H1 (cell line): ENCODE measurements at regions not wholly inside any gene's neighbourhood (a gene's known extent, or its start where the extent isn't known, plus 50 kb on each side); places are given as distances from the start of the nearest gene placed in this dataset.

Experiments used
- CTCF ChIA-PET: fragments of 300-600 bp; sonication (Branson Sonifier 250); formaldehyde crosslinking; loops from one replicate; lab custom pipeline; 2021; ENCODE audit not compliant: partially characterized antibody; lab: Charles Lee
- POLR2A ChIA-PET: fragments of 300-600 bp; sonication (Branson Sonifier 250); formaldehyde crosslinking; loops from one replicate; lab custom pipeline; 2021; ENCODE audit warnings: inconsistent platforms; ENCODE audit not compliant: partially characterized antibody; lab: Charles Lee
- DNase-seq, 2 experiments: peaks; one replicate each; pipeline versions ENCODE4 v3.0.0 to v3.0.0-alpha.2; 2010 to 2022; ENCODE audit warnings: low spot score in 2 of 2, low read depth in 1 of 2, mixed read lengths in 1 of 2
- FAIRE-seq: peaks from 2 replicates; lab custom pipeline; 2011; peaks lifted over from hg19 to GRCh38; lab: Jason Lieb, UNC
- H2AFZ ChIP-seq: 2 replicates; pipeline ENCODE4 v1.8.1; 2012; ENCODE audit warnings: low read length, inconsistent platforms
- H2AK5ac ChIP-seq: 2 replicates; pipeline ENCODE4 v1.6.1; 2013; ENCODE audit warnings: low read depth, low read length
- H2BK120ac ChIP-seq: replicated peaks from 2 replicates; pipeline ENCODE3; 2013; ENCODE audit warnings: low read depth, low read length, inconsistent platforms
- H2BK12ac ChIP-seq: 2 replicates; pipeline ENCODE4 v1.6.1; 2013; ENCODE audit warnings: low read depth, low read length
- H2BK15ac ChIP-seq: 2 replicates; pipeline ENCODE4 v1.6.1; 2013; ENCODE audit warnings: low read length
- H2BK20ac ChIP-seq: 2 replicates; pipeline ENCODE4 v1.6.1; 2013; ENCODE audit warnings: low read length
- H2BK5ac ChIP-seq: 2 replicates; pipeline ENCODE4 v1.6.1; 2013; ENCODE audit warnings: low read depth, low read length
- H3K14ac ChIP-seq: 2 replicates; pipeline ENCODE4 v1.6.1; 2013; ENCODE audit warnings: inconsistent platforms; ENCODE audit not compliant: insufficient read length
- H3K18ac ChIP-seq: 2 replicates; pipeline ENCODE4 v1.6.1; 2013; ENCODE audit warnings: low read length; ENCODE audit errors: extremely low read depth
- H3K23ac ChIP-seq: 2 replicates; pipeline ENCODE4 v1.6.1; 2013; ENCODE audit warnings: inconsistent platforms; ENCODE audit not compliant: insufficient read length
- H3K23me2 ChIP-seq: 2 replicates; pipeline ENCODE4 v1.6.1; 2013; ENCODE audit warnings: low read depth, low read length
- H3K27ac ChIP-seq: 2 replicates; pipeline ENCODE4 v1.6.1; 2011; ENCODE audit warnings: low read depth, low read length, inconsistent platforms
- H3K27me3 ChIP-seq, 4 experiments: replicated peaks in 1 of 4; 1 replicate in 1 of 4; 2 replicates in 3 of 4; pipeline versions ENCODE4 v1.6.1 to v1.8.1; 2011 to 2013; ENCODE audit warnings: low read length in 3 of 4, mild to moderate bottlenecking in 3 of 4, inconsistent platforms in 2 of 4, mixed read lengths in 2 of 4, moderate library complexity in 1 of 4; ENCODE audit not compliant: control insufficient read depth in 3 of 4, insufficient read depth in 3 of 4; ENCODE audit errors: extremely low read depth in 1 of 4
- H3K36me3 ChIP-seq, 4 experiments: 2 replicates each; pipeline versions ENCODE4 v1.6.1 to v1.8.1; 2011 to 2013; ENCODE audit warnings: mild to moderate bottlenecking in 4 of 4, low read length in 3 of 4, moderate library complexity in 2 of 4, control low read depth in 1 of 4, inconsistent platforms in 1 of 4; ENCODE audit not compliant: insufficient read depth in 4 of 4, control insufficient read depth in 2 of 4
- H3K4ac ChIP-seq: replicated peaks from 2 replicates; pipeline ENCODE3; 2013; ENCODE audit warnings: low read length, low read depth, mixed read lengths, inconsistent platforms; ENCODE audit not compliant: insufficient read length
- H3K4me1 ChIP-seq, 4 experiments: replicated peaks in 1 of 4; 1 replicate in 1 of 4; 2 replicates in 3 of 4; pipeline versions ENCODE4 v1.6.1 to v1.8.1; 2011 to 2013; ENCODE audit warnings: low read length in 3 of 4, inconsistent platforms in 2 of 4, mixed read lengths in 1 of 4; ENCODE audit not compliant: insufficient read depth in 4 of 4, control insufficient read depth in 3 of 4
- H3K4me2 ChIP-seq, 2 experiments: 2 replicates each; pipeline versions ENCODE4 v1.6.1 to v1.8.1; 2011 to 2013; ENCODE audit warnings: low read depth in 2 of 2, low read length in 2 of 2, control low read depth in 1 of 2, inconsistent platforms in 1 of 2, mild to moderate bottlenecking in 1 of 2; ENCODE audit not compliant: insufficient read depth in 1 of 2
- H3K4me3 ChIP-seq, 4 experiments: fragments of 200-600, 300-600 bp in 1 of 4; sonication (generic), shearing (Covaris generic), sonication (Bioruptor Twin) in 1 of 4; 2 replicates each; pipeline versions ENCODE4 v1.5.1 to v1.8.1; 2011 to 2016; ENCODE audit warnings: low read length in 4 of 4, low read depth in 3 of 4, control low read depth in 2 of 4, inconsistent platforms in 2 of 4, mild to moderate bottlenecking in 2 of 4, mixed read lengths in 1 of 4, moderate library complexity in 1 of 4; ENCODE audit not compliant: insufficient read depth in 2 of 4; ENCODE audit errors: extremely low read depth in 1 of 4
- H3K56ac ChIP-seq: replicated peaks from 2 replicates; pipeline ENCODE3; 2013; ENCODE audit warnings: low read depth, mild to moderate bottlenecking, mixed read lengths, low read length, inconsistent platforms; ENCODE audit not compliant: insufficient read length
- H3K79me1 ChIP-seq: 2 replicates; pipeline ENCODE4 v1.6.1; 2013; ENCODE audit warnings: low read depth, low read length, control low read depth
- H3K79me2 ChIP-seq, 2 experiments: 2 replicates each; pipeline versions ENCODE4 v1.6.1 to v1.8.1; 2012 to 2013; ENCODE audit warnings: low read length in 2 of 2, mild to moderate bottlenecking in 2 of 2, inconsistent platforms in 1 of 2; ENCODE audit not compliant: insufficient read depth in 2 of 2, control insufficient read depth in 1 of 2
- H3K9ac ChIP-seq, 4 experiments: replicated peaks in 1 of 4; 1 replicate in 1 of 4; 2 replicates in 3 of 4; pipeline versions ENCODE4 v1.6.1 to v1.8.1; 2011 to 2013; ENCODE audit warnings: low read depth in 3 of 4, low read length in 3 of 4, control low read depth in 2 of 4, mild to moderate bottlenecking in 2 of 4, moderate library complexity in 2 of 4, inconsistent platforms in 1 of 4; ENCODE audit errors: extremely low read depth in 1 of 4
- H3K9me3 ChIP-seq, 2 experiments: 2 replicates each; pipeline versions ENCODE4 v1.6.1 to v1.8.1; 2012 to 2013; ENCODE audit warnings: mild to moderate bottlenecking in 2 of 2, moderate library complexity in 2 of 2, control low read depth in 1 of 2, inconsistent platforms in 1 of 2, low read depth in 1 of 2, low read length in 1 of 2, mixed read lengths in 1 of 2; ENCODE audit not compliant: insufficient read depth in 2 of 2
- H4K20me1 ChIP-seq, 2 experiments: replicated peaks in 1 of 2; 2 replicates each; pipeline versions ENCODE3 to v1.8.1; 2011 to 2013; ENCODE audit warnings: inconsistent platforms in 2 of 2, low read length in 2 of 2, mild to moderate bottlenecking in 1 of 2; ENCODE audit not compliant: insufficient read depth in 2 of 2, control insufficient read depth in 1 of 2
- H4K5ac ChIP-seq: 2 replicates; pipeline ENCODE4 v1.6.1; 2013; ENCODE audit warnings: low read length, low read depth, mixed read lengths, inconsistent platforms; ENCODE audit not compliant: insufficient read length
- H4K8ac ChIP-seq: 2 replicates; pipeline ENCODE4 v1.8.0; 2013; ENCODE audit warnings: mild to moderate bottlenecking, moderate library complexity, low read length, inconsistent platforms; ENCODE audit not compliant: insufficient read depth; ENCODE audit errors: extremely low read depth
- H4K91ac ChIP-seq: replicated peaks from 2 replicates; pipeline ENCODE3; 2013; ENCODE audit warnings: low read length, mixed read lengths, inconsistent platforms; ENCODE audit not compliant: insufficient read length
- EGR1 ChIP-seq: IDR thresholded peaks from 2 replicates; pipeline ENCODE4 v1.6.1; 2011; ENCODE audit warnings: low read depth, low read length, borderline replicate concordance
- EZH2 ChIP-seq: fragments of 200-600 bp; sonication (generic); IDR thresholded peaks from 2 replicates; pipeline ENCODE4 v1.7.1; 2012; ENCODE audit warnings: low read depth, mild to moderate bottlenecking, moderate library complexity, low read length, inconsistent platforms; ENCODE audit not compliant: severe bottlenecking
- FOSL1 ChIP-seq: IDR thresholded peaks from 2 replicates; pipeline ENCODE4 v1.6.1; 2011; ENCODE audit warnings: mild to moderate bottlenecking, low read depth, low read length, moderate library complexity; ENCODE audit not compliant: insufficient read depth
- MAFK ChIP-seq: IDR thresholded peaks from 2 replicates; pipeline ENCODE4 v1.6.1; 2012; ENCODE audit warnings: low read depth, mild to moderate bottlenecking, improper control_type of control experiment, low read length
- POLR2AphosphoS5 ChIP-seq: IDR thresholded peaks from 2 replicates; pipeline ENCODE4 v1.6.1; 2011; ENCODE audit warnings: low read depth, low read length
- RFX5 ChIP-seq: IDR thresholded peaks from 2 replicates; pipeline ENCODE4 v1.6.1; 2011; ENCODE audit warnings: low read depth, low read length, improper control_type of control experiment, borderline replicate concordance
- SIN3A ChIP-seq, 2 experiments: IDR thresholded peaks in 1 of 2; conservative IDR thresholded peaks in 1 of 2; 2 replicates each; pipeline ENCODE4 v1.6.1; 2011 to 2012; ENCODE audit warnings: low read length in 2 of 2, improper control_type of control experiment in 1 of 2, low read depth in 1 of 2, mild to moderate bottlenecking in 1 of 2
- SIRT6 ChIP-seq: IDR thresholded peaks from one replicate; pipeline ENCODE4 v1.7.1; 2012; ENCODE audit warnings: low read length, inconsistent platforms
- TAF1 ChIP-seq: IDR thresholded peaks from 2 replicates; pipeline ENCODE4 v1.6.1; 2011; ENCODE audit warnings: mild to moderate bottlenecking, low read depth, low read length
- USF2 ChIP-seq: IDR thresholded peaks from 2 replicates; pipeline ENCODE4 v1.6.1; 2011; ENCODE audit warnings: low read length, improper control_type of control experiment
- WGBS, 2 experiments: shearing (Covaris generic) in 1 of 2; methylation state at CpG; one replicate each; pipeline versions ENCODE4 v1.1.6 to v1.1.7; 2013 to 2015; ENCODE audit warnings: low lambda C conversion rate in 2 of 2, mixed read lengths in 2 of 2, inconsistent platforms in 1 of 2, low coverage in 1 of 2, missing lambda C conversion rate in 1 of 2; ENCODE audit not compliant: insufficient replicate concordance in 2 of 2, insufficient coverage in 1 of 2, insufficient read length in 1 of 2; ENCODE audit errors: extremely low coverage in 1 of 2, missing lambda C conversion rate in 1 of 2; 5-methylcytosine and 5-hydroxymethylcytosine counted together

GRCh38 chr5:158600679-158601078 is 499.0 kb downstream of the EBF1 start:
- no peak overlapping the region for H3K4me2 ChIP-seq
- POLR2A ChIA-PET, result no interaction called here
- no peaks in the 10 kb centered on the region for H3K36me3 ChIP-seq
- no peaks in the 10 kb centered on the region for H3K79me1 ChIP-seq
- H4K5ac ChIP-seq, result no peak overlapping the region
- no peak overlapping the region for H4K91ac ChIP-seq
- H4K8ac ChIP-seq, result no peak overlapping the region
- H3K23ac ChIP-seq, result no peak overlapping the region
- H3K23me2 ChIP-seq, result no peaks in the 10 kb centered on the region
- H2BK20ac ChIP-seq, result no peak overlapping the region
- no peaks in the 10 kb centered on the region for H3K9me3 ChIP-seq
- no peak overlapping the region for H2AFZ ChIP-seq
- no peak overlapping the region for H3K9ac ChIP-seq
- no peak overlapping the region for H2BK12ac ChIP-seq
- no peak overlapping the region for H3K4ac ChIP-seq
- no peaks in the 10 kb centered on the region for H3K4me1 ChIP-seq
- TF ChIP-seq POLR2AphosphoS5 (no peak), MAFK (no peak), SIN3A (conservative IDR thresholded peaks at IDR 0.05 in 1 of 2, IDR thresholded peaks at IDR 0.05 in 1 of 2; ENCODE audit: low read depth in 1 of 2, low read length in 2 of 2) (no peak), TAF1 (no peak), EZH2 (no peak), EGR1 (no peak), FOSL1 (no peak), USF2 (no peak), RFX5 (no peak), SIRT6 (no peak)
- no peak overlapping the region for H2AK5ac ChIP-seq
- no peak overlapping the region for H3K56ac ChIP-seq
- H3K79me2 ChIP-seq, result no peaks in the 10 kb centered on the region
- no peak overlapping the region for H3K27ac ChIP-seq
- H3K27me3 ChIP-seq, result no peaks in the 10 kb centered on the region
- WGBS, 2 experiments, result 78% methylated on average over 3 of the region's 3 CpGs; no CpG with 5 or more reads in 1 of the 2 experiments
- DNase-seq (no peak), FAIRE-seq (no peak)
- H2BK5ac ChIP-seq, result no peak overlapping the region
- CTCF ChIA-PET, result no interaction called here
- no peaks in the 10 kb centered on the region for H4K20me1 ChIP-seq
- no peak overlapping the region for H3K18ac ChIP-seq
- no peak overlapping the region for H3K14ac ChIP-seq
- no peak overlapping the region for H2BK120ac ChIP-seq
- no peak overlapping the region for H3K4me3 ChIP-seq
- no peak overlapping the region for H2BK15ac ChIP-seq
